ENCODE measurements at regions not wholly inside any gene's neighbourhood (a gene's known extent, or its start where the extent isn't known, plus 50 kb on each side); places are given as distances from the start of the nearest gene placed in this dataset.

DNA sequence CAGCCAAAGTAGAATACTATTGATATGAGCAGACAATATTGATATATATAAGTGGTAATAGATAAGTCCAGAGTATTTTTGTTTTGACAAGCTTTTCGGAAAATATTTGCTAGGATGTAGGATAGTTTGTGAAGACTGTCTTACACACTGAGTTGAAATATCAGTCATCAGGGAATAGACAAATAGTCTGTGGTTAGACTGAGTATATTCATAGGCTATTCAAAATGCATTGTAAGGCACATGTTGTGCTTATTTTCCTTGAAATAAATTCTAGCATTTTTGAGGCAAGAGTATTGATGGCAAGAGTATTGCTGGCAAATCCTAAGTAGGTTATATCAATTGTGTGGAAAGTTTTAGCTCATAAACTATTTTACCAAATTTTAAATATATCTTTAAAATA lies 201.1 kb downstream of the LRIG3 start:
- TF ChIP-seq, protein P1, sequence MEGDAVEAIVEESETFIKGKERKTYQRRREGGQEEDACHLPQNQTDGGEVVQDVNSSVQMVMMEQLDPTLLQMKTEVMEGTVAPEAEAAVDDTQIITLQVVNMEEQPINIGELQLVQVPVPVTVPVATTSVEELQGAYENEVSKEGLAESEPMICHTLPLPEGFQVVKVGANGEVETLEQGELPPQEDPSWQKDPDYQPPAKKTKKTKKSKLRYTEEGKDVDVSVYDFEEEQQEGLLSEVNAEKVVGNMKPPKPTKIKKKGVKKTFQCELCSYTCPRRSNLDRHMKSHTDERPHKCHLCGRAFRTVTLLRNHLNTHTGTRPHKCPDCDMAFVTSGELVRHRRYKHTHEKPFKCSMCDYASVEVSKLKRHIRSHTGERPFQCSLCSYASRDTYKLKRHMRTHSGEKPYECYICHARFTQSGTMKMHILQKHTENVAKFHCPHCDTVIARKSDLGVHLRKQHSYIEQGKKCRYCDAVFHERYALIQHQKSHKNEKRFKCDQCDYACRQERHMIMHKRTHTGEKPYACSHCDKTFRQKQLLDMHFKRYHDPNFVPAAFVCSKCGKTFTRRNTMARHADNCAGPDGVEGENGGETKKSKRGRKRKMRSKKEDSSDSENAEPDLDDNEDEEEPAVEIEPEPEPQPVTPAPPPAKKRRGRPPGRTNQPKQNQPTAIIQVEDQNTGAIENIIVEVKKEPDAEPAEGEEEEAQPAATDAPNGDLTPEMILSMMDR (IDR thresholded peaks at IDR 0.05), result no peak
- TF ChIP-seq, protein P2, sequence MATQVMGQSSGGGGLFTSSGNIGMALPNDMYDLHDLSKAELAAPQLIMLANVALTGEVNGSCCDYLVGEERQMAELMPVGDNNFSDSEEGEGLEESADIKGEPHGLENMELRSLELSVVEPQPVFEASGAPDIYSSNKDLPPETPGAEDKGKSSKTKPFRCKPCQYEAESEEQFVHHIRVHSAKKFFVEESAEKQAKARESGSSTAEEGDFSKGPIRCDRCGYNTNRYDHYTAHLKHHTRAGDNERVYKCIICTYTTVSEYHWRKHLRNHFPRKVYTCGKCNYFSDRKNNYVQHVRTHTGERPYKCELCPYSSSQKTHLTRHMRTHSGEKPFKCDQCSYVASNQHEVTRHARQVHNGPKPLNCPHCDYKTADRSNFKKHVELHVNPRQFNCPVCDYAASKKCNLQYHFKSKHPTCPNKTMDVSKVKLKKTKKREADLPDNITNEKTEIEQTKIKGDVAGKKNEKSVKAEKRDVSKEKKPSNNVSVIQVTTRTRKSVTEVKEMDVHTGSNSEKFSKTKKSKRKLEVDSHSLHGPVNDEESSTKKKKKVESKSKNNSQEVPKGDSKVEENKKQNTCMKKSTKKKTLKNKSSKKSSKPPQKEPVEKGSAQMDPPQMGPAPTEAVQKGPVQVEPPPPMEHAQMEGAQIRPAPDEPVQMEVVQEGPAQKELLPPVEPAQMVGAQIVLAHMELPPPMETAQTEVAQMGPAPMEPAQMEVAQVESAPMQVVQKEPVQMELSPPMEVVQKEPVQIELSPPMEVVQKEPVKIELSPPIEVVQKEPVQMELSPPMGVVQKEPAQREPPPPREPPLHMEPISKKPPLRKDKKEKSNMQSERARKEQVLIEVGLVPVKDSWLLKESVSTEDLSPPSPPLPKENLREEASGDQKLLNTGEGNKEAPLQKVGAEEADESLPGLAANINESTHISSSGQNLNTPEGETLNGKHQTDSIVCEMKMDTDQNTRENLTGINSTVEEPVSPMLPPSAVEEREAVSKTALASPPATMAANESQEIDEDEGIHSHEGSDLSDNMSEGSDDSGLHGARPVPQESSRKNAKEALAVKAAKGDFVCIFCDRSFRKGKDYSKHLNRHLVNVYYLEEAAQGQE (IDR thresholded peaks at IDR 0.05; ENCODE audit: low read depth, low read length), result no peak
- TF ChIP-seq EZH2phosphoT487 (IDR thresholded peaks at IDR 0.05; ENCODE audit: borderline replicate concordance, low read depth) (no peak), RCOR1 (IDR thresholded peaks at IDR 0.05; ENCODE audit: low read length) (no peak), GATA2 (CRISPR knock-in tag; IDR thresholded peaks at IDR 0.05) (no peak)
